GM19099 (cell line): ENCODE measurements at regions not wholly inside any gene's neighbourhood (a gene's known extent, or its start where the extent isn't known, plus 50 kb on each side); places are given as distances from the start of the nearest gene placed in this dataset.

ENCODE experiments used
- POLR2A ChIP-seq: IDR thresholded peaks from 3 replicates; pipeline ENCODE4 v1.6.1; 2011; ENCODE audit warnings: low read depth; ENCODE audit not compliant: insufficient read length; ENCODE audit errors: extremely low read depth

DNA sequence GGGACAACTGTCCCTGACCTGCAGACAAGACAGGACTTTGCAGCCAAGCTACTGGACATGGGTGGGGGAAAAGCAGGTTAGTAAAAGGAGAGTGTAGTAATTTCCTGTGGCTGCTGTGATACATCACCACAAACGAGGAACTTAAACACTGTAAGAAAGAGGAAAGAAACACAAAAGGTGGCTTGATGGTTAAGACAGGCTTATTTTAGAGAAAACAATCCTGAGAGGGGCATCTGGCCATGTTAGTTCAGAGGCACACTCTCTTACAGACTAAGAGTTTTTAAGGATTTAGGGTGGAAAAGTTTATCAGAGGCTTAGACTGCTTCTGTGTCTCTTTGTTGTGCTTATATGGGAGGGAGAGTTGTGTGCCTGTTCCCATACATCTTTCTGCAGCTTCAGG is 667.0 kb downstream of the TYW1 start:
- TF ChIP-seq POLR2A = no peak

DNA sequence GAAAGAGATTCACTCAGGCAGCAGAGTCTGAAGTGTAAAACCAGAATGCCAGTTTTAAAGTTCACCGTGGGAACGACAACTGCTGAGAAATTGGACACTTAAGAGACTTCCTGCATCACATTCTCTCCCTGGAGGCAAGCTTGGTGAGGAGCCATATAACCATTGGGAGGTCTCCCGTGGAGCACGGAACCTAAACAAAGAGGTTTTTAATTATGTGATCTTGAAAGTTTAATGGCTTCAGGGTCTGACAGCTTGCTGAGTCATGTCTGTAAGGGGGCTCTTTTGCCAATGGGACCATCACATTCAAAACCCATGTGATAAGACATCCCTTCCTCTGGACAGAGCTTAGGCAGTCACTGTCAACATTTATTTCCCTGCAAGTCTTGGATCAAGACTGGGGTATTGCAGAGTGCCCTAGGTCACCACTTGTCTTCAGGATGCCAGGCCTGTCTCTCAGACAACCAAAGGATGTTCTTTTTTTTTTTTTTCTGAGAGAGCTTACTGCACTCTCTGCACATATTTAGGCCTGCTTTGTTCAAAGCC is 674.4 kb downstream of the TYW1 start:
- TF ChIP-seq POLR2A = no peak

DNA sequence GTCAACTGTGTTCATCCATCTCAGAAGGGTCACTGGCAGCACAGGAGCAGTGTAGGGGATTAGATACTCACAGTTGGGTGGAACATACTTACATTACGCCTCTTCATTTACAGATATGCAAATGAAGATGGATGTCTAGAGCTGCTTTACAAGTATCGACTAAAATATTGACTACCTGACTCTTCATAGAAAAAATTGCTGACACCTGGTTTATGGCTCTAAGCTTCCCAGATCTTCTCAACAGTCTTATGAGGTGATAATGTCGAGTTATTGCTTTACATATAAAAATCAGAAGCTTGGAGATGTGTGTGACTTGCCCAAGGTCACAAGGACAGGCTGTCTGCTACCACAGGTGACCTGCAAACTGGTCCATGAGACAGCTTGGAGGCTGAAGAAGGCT is 677.2 kb downstream of the TYW1 start:
- no peak for TF ChIP-seq POLR2A

DNA sequence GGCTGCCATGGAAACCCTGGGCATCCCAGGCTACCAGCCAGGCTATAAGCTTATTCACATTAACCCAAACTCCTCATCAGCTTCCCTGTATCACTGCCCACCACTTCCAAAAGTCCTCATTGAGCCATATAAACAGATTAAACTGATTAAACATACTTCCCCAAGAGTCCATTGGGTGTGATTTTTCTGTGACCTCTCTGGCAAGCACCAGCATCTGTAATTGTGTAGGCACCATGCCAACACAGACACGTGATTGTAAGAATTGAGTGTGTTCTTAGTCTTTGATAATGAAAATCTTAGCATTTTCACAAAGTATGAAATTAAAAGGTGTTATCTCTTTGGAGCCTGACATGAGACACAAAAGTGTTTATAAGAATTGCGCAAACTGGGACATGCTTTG is 679.3 kb downstream of the TYW1 start:
- no peak for TF ChIP-seq POLR2A

DNA sequence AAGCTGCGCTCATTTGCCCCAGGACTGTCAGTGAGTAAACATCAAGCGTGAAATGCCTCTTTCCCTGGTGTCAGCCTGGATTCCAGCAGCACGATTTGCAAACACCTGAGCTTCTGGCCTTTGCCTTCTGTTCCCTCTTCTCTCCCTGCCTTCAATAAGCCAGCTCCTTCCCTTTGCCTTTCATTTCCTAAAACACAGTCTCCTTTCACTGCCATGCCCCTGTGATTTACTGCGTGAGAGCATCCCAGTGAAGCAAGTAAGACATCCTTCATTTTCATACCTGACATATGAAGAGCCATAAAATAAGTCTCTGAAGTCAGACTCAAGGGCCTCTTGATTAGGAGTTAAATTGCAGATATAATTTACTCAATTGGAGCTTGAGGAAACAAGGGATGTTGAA is 681.8 kb downstream of the TYW1 start:
- TF ChIP-seq POLR2A = no peak

DNA sequence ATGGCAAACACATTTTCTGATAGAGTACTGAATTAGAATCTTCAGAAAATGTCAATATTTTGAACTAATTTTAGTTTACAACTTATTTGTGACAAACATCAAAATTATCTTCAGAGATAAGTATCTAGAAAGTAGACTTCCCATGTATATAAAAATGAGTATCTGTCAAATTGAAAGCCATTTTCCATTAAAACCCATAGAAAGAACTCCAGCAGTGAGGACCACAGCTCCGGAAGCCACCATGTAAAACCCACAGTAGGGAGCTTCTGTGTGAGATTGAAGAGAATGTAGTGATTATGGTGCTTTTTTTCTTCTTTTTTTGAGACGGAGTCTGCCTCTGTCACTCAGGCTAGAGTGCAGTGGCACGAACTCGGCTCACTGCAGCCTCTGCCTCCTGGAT is 687.0 kb downstream of the TYW1 start:
- no peak for TF ChIP-seq POLR2A

DNA sequence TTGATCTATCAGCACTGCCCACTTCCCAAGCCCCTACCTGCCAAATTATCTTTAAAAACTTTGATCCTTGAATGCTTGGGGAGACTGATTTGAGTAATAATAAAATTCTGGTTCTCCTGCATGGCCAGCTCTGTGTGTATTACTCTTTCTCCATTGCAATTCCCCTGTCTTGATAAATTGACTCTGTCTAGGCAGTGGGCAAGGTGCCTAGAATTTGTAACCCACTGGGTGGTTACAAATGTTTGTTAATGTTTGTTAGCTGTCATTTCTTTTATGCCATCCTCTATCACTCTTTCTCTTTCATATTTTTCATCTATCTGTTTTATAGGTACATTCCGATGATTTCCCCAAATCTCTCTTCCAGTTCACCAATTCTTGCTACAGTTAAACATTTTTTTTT is 694.1 kb downstream of the TYW1 start:
- TF ChIP-seq POLR2A = no peak

DNA sequence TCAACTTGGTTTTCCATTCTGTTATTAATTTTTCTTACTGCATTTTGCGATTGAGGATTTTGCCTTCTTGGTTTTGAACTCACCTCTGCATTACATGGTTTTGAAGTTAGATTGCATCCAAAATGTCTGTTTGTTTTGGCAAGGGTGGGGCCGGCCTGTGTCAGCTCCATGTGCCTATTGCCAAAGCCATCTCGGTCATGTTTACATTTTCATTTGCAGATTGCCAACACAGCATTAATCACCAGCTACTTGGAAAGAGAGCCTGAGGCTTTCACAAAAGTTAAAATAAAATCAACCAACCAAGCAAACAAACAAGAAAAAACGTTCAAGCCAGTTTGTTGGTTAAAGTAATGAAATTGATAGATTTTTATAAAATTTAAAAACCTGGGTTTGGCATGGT is 695.8 kb downstream of the TYW1 start:
- no peak for TF ChIP-seq POLR2A

DNA sequence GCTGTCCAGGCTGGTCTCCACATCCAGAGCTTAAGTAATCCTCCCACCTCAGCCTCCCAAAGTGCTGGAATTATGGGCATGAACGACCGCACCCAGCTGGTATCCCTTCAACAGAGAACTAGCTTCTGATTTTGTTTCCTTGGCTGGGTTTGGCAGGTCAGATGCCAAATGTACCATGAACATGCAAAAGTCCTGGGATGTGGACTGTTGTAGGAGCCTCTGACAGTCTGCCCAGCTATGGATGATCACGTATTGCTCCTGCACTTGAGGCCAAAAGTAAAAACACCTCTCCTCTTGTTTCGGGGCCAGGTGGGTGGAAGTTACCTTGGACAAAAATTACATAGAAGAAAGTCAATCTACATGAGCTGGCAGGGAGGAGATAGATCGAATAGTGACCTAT is 699.5 kb downstream of the TYW1 start:
- TF ChIP-seq POLR2A = no peak

DNA sequence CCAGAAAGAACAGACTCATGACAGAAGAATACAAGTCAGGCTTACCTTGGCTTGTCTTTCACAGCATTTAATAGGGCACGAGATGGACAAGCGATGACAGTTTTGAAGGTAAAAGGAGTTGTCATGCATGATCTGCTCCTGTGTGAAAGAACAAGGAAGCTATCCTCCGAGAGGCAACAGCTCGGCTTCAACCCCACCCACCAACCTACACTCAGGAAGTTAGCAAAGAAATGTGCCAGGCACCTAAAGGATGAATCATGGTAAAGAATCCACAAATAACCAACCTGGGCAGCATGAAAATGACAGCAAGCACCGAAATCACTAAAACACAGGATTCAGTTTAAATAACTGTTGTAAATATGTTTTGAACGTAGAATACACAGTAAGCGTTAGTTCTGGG is 700.2 kb downstream of the TYW1 start:
- no peak for TF ChIP-seq POLR2A

DNA sequence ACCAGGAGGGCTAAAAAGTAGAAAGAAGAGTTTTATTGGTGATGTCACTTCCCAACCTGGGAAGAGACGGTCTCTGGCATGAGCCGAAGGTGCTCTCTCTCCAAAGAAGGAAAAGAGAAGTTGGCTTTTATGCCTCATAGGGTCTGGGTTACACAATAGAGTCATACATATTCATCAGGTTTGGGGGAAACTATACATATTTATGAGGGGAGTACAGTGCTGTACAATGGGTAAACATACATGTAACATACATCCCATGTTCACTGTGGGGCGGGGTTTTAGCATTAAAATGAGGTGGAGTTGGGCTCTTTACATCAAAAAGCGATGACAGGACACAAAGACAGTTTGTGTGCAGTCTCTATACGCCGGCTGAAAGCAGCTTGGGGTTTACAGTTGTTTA is 701.7 kb downstream of the TYW1 start:
- TF ChIP-seq POLR2A = no peak

DNA sequence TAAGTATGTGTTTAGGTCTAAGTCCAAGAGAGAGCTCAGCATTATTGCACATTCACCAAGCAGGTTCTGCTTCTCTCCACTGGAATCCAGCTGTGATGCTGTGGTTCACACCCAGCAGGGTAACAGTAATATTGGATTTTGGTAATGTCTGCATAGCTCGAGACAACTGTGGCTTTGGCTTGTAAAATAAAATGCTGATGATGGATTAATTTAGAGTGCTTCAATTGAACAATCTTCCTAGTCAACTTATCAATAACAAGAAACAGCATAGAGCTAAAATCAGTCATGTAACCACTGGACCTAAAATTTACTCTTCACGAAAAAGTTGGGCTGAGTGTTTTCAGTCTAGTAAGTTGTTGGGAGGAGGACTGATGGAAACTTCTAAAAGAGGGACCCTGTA is 709.2 kb downstream of the TYW1 start:
- no peak for TF ChIP-seq POLR2A

DNA sequence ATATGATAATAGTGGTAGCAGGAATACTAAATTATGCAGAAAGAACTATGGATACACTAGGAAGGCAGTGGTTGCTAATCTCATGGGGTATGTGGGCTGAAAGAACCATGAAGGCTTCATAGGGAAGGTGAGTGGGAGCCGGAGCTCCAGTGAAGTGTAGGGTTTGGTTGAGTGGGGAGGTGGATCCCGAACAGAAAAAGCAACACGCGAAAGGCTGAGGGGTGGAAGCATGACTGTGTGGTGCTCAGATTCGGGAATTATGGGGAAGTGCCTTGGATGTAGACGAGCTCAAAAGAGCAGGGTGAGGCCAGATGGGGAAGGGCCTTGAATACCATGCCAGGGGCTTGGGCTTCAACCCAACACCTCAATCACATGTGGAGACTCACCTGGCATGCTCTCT is 715.1 kb downstream of the TYW1 start:
- TF ChIP-seq POLR2A = no peak

DNA sequence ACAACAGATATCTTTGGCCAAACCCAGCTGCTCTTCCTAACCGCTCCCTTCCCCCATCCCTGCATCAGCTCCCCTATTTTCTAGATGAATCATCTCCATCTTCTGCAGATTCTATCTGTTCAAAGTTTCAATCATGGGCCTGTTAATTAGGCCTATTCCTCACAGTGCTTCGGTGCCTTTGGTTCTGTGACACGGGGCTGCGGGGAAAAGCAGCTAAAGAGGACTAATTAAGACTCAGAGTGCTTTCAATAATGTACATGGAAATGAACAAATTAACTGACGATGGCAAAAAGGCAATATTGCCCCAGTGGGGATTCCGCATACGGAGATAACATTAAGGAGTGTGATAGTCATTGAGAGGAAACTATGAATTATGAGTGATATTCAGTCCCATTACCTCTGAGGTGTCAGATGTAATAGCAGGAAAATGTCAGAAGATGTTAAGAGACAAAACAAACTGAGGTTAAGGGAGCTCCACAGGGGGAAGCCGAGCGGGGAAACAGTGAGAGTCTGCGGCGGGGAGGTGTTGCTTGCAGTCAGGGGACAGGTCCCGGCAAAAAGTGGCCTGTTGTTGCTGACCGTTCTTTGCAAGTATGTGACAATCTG is 716.9 kb downstream of the TYW1 start:
- TF ChIP-seq POLR2A = no peak

DNA sequence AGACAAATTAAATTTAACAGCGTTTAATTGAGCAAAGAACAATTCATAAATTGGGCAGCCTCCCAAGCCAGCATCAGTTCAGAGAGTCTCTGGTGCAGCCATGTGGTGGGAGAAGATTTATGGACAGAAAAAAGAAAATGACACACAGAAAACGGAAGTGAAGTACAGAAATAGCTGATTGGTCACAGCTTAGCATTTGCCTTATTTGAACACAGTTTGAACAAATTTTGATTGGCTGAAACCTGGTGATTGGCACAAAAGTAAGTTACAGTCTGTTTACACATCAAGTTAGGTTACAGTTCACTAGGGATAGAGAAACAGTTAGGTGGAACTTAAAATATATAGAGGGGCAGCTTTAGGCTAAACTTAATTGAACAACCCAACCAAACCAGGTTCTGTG is 720.1 kb downstream of the TYW1 start:
- TF ChIP-seq POLR2A = no peak

DNA sequence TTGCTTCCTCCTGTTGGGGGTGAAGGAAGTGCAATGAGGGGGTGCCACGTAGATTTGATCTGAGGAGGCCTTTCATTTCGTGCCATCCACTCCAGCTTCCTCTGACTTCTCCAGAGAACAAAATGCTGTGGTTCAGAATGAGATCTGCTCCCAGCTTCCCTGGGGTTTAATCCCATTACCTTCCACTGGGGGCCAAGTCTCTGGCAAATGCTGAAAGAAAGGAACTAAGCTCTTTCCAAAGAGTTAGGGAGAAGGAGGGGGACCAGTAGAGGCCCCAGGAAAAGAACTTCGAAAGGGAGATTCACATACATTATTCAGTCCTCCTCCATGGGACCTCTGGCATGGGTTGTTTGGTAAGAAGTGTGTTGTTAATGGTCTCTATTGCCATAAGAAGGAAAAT is 727.0 kb downstream of the TYW1 start:
- no peak for TF ChIP-seq POLR2A

DNA sequence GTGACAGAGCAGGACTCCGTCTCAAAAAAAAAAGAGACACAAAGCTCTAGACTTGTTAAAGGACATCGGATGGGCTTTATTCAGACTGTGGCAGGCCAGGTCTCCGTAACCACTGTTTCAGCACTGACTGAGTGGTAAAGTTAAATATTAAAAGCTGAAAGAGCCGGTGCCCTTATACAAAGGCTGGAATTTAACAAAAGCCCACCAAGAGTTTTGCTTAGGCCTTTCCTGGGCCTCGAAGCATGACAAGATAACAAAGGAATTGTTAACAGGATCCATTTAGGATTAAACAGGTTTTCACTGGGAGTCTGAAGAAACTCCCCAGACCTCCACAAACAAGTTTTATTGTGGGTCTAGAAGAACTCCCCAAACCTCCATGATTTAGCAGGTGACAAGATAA is 727.8 kb downstream of the TYW1 start:
- TF ChIP-seq POLR2A = no peak
